Tibial nerve (tissue), 4 donors: ENCODE measurements at regions not wholly inside any gene's neighbourhood (a gene's known extent, or its start where the extent isn't known, plus 50 kb on each side); places are given as distances from the start of the nearest gene placed in this dataset.

Source experiments
- DNase-seq, 2 donors: peaks; one replicate each; pipeline ENCODE4 v3.0.0-alpha.2; 2019; ENCODE audit warnings: low spot score in 2 of 2
- H3K27ac ChIP-seq, 4 donors: fragments of 200-600 bp; sonication (generic) in 3 of 4; one replicate each; pipeline ENCODE4 v1.5.1; 2017 to 2019; ENCODE audit warnings: mild to moderate bottlenecking in 1 of 4
- H3K27me3 ChIP-seq, 2 donors: fragments of 200-600 bp; sonication (generic) in 1 of 2; one replicate each; pipeline versions ENCODE4 v1.5.1 to v1.6.0; 2017 to 2019
- H3K36me3 ChIP-seq, 3 donors: fragments of 200-600 bp; sonication (generic); one replicate each; pipeline ENCODE4 v1.5.1; 2018 to 2019
- H3K4me1 ChIP-seq, 4 donors: fragments of 200-600 bp; sonication (generic) in 3 of 4; one replicate each; pipeline ENCODE4 v1.5.1; 2017 to 2019
- H3K4me3 ChIP-seq, 4 donors: fragments of 200-600 bp; sonication (generic) in 3 of 4; one replicate each; pipeline ENCODE4 v1.5.1; 2017 to 2019; ENCODE audit warnings: mild to moderate bottlenecking in 1 of 4, moderate library complexity in 1 of 4
- H3K9me3 ChIP-seq, 4 donors: fragments of 200-600 bp; sonication (generic) in 3 of 4; one replicate each; pipeline ENCODE4 v1.5.1; 2017 to 2019
- EP300 ChIP-seq, 2 donors: sonication (generic); formaldehyde crosslinking; IDR thresholded peaks; one replicate each; pipeline ENCODE4 v1.6.1; 2017; ENCODE audit warnings: antibody characterized with exemption in 2 of 2, mild to moderate bottlenecking in 1 of 2
- POLR2A ChIP-seq, 2 donors: fragments of 450-650 bp; IDR thresholded peaks; one replicate each; pipeline ENCODE4 v1.6.1; 2017; ENCODE audit warnings: antibody characterized with exemption in 2 of 2, mild to moderate bottlenecking in 2 of 2, moderate library complexity in 2 of 2
- WGBS, 2 donors: methylation state at CpG; one replicate each; pipeline ENCODE4 v1.1.5; 2018; 5-methylcytosine and 5-hydroxymethylcytosine counted together
- TF ChIP-seq, protein P1 (sequence below), 5 experiments: fragments of 200-600 bp in 3 of 5; fragments of 450-650 bp in 2 of 5; sonication (generic) in 3 of 5; IDR thresholded peaks; one replicate each; pipeline ENCODE4 v1.5.1; 2016 to 2019; ENCODE audit warnings: antibody characterized with exemption in 5 of 5, mild to moderate bottlenecking in 3 of 5, moderate library complexity in 2 of 5

DNA sequence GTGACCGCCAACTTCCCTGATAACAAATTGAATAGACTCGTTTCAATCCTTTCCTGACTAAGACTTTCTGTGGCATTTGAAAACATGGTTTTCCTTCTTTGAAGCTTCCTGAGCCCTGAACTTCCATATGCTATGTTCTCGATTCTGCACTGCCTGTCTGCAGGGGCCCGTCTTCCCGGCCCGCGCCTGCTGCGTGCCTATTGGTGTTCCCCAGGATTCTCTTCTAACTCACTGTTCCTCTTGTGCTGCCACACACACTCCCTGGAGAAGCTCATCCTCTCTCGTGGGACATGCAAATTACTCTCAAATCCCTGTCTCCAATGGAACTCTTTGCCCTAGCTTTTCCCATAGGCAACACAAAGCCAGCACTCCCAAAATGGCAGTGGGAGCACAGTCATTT, 262.9 kb upstream of the GATB start:
- H3K27me3 ChIP-seq: no peaks in the 10 kb centered on the region
- peaks cover 0 to 33% (median 11%) of the 10 kb centered on the region in 4 donors for H3K4me1 ChIP-seq
- WGBS, 2 donors: 73 to 79% methylated on average over 9 of the region's 9 CpGs
- TF ChIP-seq POLR2A (IDR thresholded peaks at IDR 0.05) (no peak), EP300 (IDR thresholded peaks at IDR 0.05) (no peak)
- TF ChIP-seq, protein P1, sequence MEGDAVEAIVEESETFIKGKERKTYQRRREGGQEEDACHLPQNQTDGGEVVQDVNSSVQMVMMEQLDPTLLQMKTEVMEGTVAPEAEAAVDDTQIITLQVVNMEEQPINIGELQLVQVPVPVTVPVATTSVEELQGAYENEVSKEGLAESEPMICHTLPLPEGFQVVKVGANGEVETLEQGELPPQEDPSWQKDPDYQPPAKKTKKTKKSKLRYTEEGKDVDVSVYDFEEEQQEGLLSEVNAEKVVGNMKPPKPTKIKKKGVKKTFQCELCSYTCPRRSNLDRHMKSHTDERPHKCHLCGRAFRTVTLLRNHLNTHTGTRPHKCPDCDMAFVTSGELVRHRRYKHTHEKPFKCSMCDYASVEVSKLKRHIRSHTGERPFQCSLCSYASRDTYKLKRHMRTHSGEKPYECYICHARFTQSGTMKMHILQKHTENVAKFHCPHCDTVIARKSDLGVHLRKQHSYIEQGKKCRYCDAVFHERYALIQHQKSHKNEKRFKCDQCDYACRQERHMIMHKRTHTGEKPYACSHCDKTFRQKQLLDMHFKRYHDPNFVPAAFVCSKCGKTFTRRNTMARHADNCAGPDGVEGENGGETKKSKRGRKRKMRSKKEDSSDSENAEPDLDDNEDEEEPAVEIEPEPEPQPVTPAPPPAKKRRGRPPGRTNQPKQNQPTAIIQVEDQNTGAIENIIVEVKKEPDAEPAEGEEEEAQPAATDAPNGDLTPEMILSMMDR (IDR thresholded peaks at IDR 0.05): no peak
- no peaks in the 10 kb centered on the region for H3K36me3 ChIP-seq
- no peak overlapping the region for H3K4me3 ChIP-seq
- no peak for DNase-seq
- H3K9me3 ChIP-seq: no peaks in the 10 kb centered on the region
- peak overlapping the region in 2 of 4 donors; percentile 75 to 88 for H3K27ac ChIP-seq

DNA sequence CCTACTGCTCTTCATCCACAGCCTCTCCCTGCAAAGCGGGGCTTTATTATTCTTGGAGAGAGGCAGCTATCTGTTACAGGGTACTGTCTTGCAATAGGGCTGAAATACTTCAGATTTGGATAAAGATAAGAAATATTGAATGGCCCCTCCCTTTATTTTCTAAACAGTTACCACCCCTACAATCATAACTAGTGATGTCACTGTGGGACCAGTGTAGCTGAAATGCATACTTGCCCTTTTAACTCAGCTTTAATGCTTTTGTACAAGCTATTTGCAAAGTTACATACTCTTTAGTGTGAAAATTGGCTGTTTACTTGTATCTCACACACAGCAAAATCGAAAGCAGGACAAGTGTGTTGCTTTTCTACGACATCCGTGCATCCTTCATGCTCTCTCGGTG, 261.7 kb upstream of the GATB start:
- Histone ChIP-seq H3K4me3 (no peak overlapping the region), H3K27me3 (no peaks in the 10 kb centered on the region), H3K9me3 (no peaks in the 10 kb centered on the region), H3K27ac (peak overlapping the region; percentile 1 to 88 (median 62)), H3K36me3 (no peaks in the 10 kb centered on the region), H3K4me1 (peaks cover 0 to 33% (median 11%) of the 10 kb centered on the region in 4 donors)
- DNase-seq: no peak
- 32 to 34% methylated on average over 5 of the region's 5 CpGs for WGBS, 2 donors
- TF ChIP-seq EP300 (IDR thresholded peaks at IDR 0.05): no peak
- TF ChIP-seq, protein P1 (IDR thresholded peaks at IDR 0.05): no peak
- no peak for TF ChIP-seq POLR2A (IDR thresholded peaks at IDR 0.05)

DNA sequence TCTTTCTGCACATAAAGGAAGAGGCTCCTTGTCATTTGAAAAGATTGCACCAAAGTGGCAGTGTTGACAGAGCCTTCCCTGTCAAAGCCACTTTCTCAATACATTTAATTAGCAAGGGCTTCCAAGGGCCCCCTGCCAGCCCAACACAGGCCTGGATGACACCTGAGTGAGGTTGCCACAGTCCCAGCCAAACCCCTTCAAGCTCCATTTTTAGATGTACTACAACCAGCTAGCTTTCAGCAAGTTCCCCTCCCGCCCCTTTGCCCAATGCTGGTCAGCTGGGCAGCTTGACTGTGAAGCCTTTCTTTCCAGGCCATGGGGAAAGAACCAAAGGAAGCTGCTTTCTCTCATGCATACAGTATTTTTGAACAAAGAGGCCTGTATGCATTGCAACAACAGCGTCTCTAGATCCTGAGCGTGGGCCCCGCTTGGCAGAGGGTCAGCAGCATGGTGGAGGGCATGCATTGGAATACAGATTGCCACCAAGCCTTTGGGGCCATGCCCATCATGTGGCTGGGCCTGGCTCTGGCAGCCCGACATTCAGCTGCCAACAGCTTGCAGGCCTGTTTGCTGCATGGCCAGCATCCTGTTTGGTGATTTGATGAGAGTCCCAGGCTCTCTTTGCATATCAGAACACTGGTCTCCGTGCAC, 261.1 kb upstream of the GATB start:
- peak; percentile 16 to 21 for DNase-seq
- H3K27ac ChIP-seq: peak overlapping the region; percentile 49 to 86 (median 69)
- WGBS, 2 donors: 24 to 31% methylated on average over 6 of the region's 6 CpGs
- no peak overlapping the region for H3K4me3 ChIP-seq
- H3K4me1 ChIP-seq: peaks cover 0 to 33% (median 11%) of the 10 kb centered on the region in 4 donors
- TF ChIP-seq POLR2A (IDR thresholded peaks at IDR 0.05): no peak
- TF ChIP-seq EP300 (IDR thresholded peaks at IDR 0.05): peak in 1 of 2 donors; percentile 91
- TF ChIP-seq, protein P1 (IDR thresholded peaks at IDR 0.05): no peak
- no peaks in the 10 kb centered on the region for H3K36me3 ChIP-seq
- no peaks in the 10 kb centered on the region for H3K9me3 ChIP-seq
- H3K27me3 ChIP-seq: no peaks in the 10 kb centered on the region

DNA sequence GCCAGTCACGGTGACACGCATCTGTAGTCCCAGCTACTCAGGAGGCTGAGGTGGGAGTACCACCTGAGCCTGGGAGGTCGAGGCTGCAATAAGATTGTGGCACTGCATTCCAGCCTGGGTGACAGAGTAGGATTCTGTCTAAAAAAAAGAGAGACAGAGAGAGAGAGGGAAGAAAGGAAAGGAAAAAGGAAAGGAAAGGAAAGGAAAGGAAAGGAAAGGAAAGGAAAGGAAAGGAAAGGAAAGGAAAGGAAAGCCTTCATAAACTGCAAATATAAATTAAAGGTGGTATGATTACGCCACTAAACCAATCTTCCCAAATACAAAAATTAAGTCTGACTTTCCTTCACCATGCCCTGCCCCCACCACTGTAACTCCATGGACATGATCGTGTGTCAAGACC, 259.3 kb upstream of the GATB start:
- Histone ChIP-seq H3K9me3 (no peaks in the 10 kb centered on the region), H3K4me1 (peaks cover 0 to 33% (median 11%) of the 10 kb centered on the region in 4 donors), H3K36me3 (no peaks in the 10 kb centered on the region), H3K27me3 (no peaks in the 10 kb centered on the region), H3K27ac (peak overlapping the region in 2 of 4 donors; percentile 79 to 86), H3K4me3 (no peak overlapping the region)
- WGBS, 2 donors: 94% methylated on average over 5 of the region's 5 CpGs
- TF ChIP-seq, protein P1 (IDR thresholded peaks at IDR 0.05): no peak
- TF ChIP-seq POLR2A (IDR thresholded peaks at IDR 0.05) (no peak), EP300 (IDR thresholded peaks at IDR 0.05) (no peak)
- no peak for DNase-seq

DNA sequence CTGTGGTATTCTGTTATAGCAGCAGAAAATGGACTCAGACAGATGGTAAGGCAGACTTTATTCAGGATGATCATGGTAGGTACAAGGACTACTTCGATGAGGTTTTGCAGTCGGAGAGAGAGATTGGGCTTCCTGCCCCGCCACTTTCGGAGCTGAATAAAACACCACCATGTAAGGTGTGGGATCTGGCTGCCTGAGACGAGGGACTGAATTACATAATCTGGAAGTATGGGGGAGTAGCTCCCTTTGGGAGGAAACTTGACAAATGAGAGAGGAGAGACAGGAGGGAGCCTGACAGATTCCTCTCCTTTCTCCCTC, 255.5 kb upstream of the GATB start:
- WGBS, 2 donors: 85 to 88% methylated on average over 5 of the region's 5 CpGs
- Histone ChIP-seq H3K4me3 (no peak overlapping the region), H3K9me3 (no peaks in the 10 kb centered on the region), H3K27ac (no peak overlapping the region), H3K4me1 (peaks cover 0 to 6% (median 1%) of the 10 kb centered on the region in 4 donors), H3K36me3 (no peaks in the 10 kb centered on the region), H3K27me3 (no peaks in the 10 kb centered on the region)
- TF ChIP-seq POLR2A (IDR thresholded peaks at IDR 0.05) (no peak), EP300 (IDR thresholded peaks at IDR 0.05) (no peak)
- TF ChIP-seq, protein P1 (IDR thresholded peaks at IDR 0.05): no peak
- DNase-seq: no peak
